IMR-90 (cell line): ENCODE measurements at regions not wholly inside any gene's neighbourhood (a gene's known extent, or its start where the extent isn't known, plus 50 kb on each side); places are given as distances from the start of the nearest gene placed in this dataset.

ENCODE experiments used
- ATAC-seq: fragments of 200-7000 bp; cut with Tn5 transposase; 2 replicates; pipeline ENCODE4 v1.9.1; 2020; ENCODE audit warnings: low read depth, mild to moderate bottlenecking, moderate library complexity
- BruUV-seq: library from RNA; stranded (reverse); fragments of 400-500 nt; replicated peaks from 2 replicates; lab custom pipeline; 2021; lab: Mats Ljungman, UMichigan
- CTCF ChIA-PET: fragments of 300-600 bp; formaldehyde crosslinking; extraction: SDS; loops from one replicate; lab custom pipeline; 2021; ENCODE audit warnings: antibody characterized with exemption; lab: Yijun Ruan, JAX
- POLR2A ChIA-PET: fragments of 300-600 bp; sonication (Branson Sonifier 250); formaldehyde crosslinking; loops from one replicate; lab custom pipeline; 2022; ENCODE audit warnings: antibody characterized with exemption; ENCODE audit not compliant: unreplicated experiment; lab: Charles Lee
- DNase-seq: peaks from one replicate; pipeline ENCODE4 v3.0.0; 2013
- H2AFZ ChIP-seq: replicated peaks from 2 replicates; pipeline ENCODE3; 2013; ENCODE audit warnings: low read length, mild to moderate bottlenecking; ENCODE audit not compliant: poor library complexity
- H2AK5ac ChIP-seq: 2 replicates; pipeline ENCODE4 v1.6.1; 2013; ENCODE audit warnings: low read depth, low read length, inconsistent platforms
- H2AK9ac ChIP-seq: replicated peaks from 2 replicates; pipeline ENCODE3; 2013; ENCODE audit warnings: mild to moderate bottlenecking, low read depth, low read length, moderate library complexity; ENCODE audit not compliant: poor library complexity
- H2BK120ac ChIP-seq: 2 replicates; pipeline ENCODE4 v1.6.1; 2013; ENCODE audit warnings: low read depth, low read length, inconsistent platforms
- H2BK15ac ChIP-seq: 3 replicates; pipeline ENCODE4 v1.6.1; 2013; ENCODE audit warnings: low read depth, low read length, inconsistent platforms
- H2BK20ac ChIP-seq: 2 replicates; pipeline ENCODE4 v1.6.1; 2013; ENCODE audit warnings: low read depth, mild to moderate bottlenecking, inconsistent platforms, low read length, moderate library complexity
- H2BK5ac ChIP-seq: 2 replicates; pipeline ENCODE4 v1.6.1; 2013; ENCODE audit warnings: mild to moderate bottlenecking, low read depth, low read length, inconsistent platforms; ENCODE audit not compliant: poor library complexity, severe bottlenecking
- H3K14ac ChIP-seq: replicated peaks from 2 replicates; pipeline ENCODE4 v1.6.1; 2013; ENCODE audit warnings: low read depth, low read length, inconsistent platforms
- H3K18ac ChIP-seq: 2 replicates; pipeline ENCODE4 v1.6.1; 2013; ENCODE audit warnings: low read depth, low read length, control low read depth
- H3K23ac ChIP-seq: 2 replicates; pipeline ENCODE4 v1.6.1; 2013; ENCODE audit warnings: low read depth, low read length, inconsistent platforms
- H3K27ac ChIP-seq: 2 replicates; pipeline ENCODE4 v1.5.1; 2013; ENCODE audit warnings: mild to moderate bottlenecking, control low read depth, low read length; ENCODE audit not compliant: insufficient read depth
- H3K27me3 ChIP-seq: 2 replicates; pipeline ENCODE4 v1.6.1; 2013; ENCODE audit warnings: low read length; ENCODE audit not compliant: control insufficient read depth, insufficient read depth
- H3K36me3 ChIP-seq: 2 replicates; pipeline ENCODE4 v1.6.1; 2013; ENCODE audit warnings: low read length, mixed read lengths; ENCODE audit not compliant: control insufficient read depth, insufficient read depth
- H3K4ac ChIP-seq: 2 replicates; pipeline ENCODE4 v1.6.1; 2013; ENCODE audit warnings: low read depth, low read length, inconsistent platforms
- H3K4me1 ChIP-seq: 2 replicates; pipeline ENCODE4 v1.6.1; 2013; ENCODE audit warnings: low read length, mixed read lengths; ENCODE audit not compliant: control insufficient read depth, insufficient read depth
- H3K4me2 ChIP-seq: 2 replicates; pipeline ENCODE4 v1.6.1; 2013; ENCODE audit warnings: low read depth, mild to moderate bottlenecking, control low read depth, low read length, moderate library complexity
- H3K4me3 ChIP-seq: 2 replicates; pipeline ENCODE4 v1.5.1; 2013; ENCODE audit warnings: low read depth, mild to moderate bottlenecking, control low read depth, low read length, moderate library complexity; ENCODE audit not compliant: insufficient read depth
- H3K56ac ChIP-seq: 2 replicates; pipeline ENCODE4 v1.6.1; 2013; ENCODE audit warnings: low read length, inconsistent platforms; ENCODE audit not compliant: insufficient read depth; ENCODE audit errors: extremely low read depth
- H3K79me1 ChIP-seq, 2 experiments: 2 replicates each; pipeline ENCODE4 v1.6.1; 2013; ENCODE audit warnings: low read length in 2 of 2, inconsistent platforms in 1 of 2, low read depth in 1 of 2
- H3K9ac ChIP-seq: 2 replicates; pipeline ENCODE4 v1.6.1; 2013; ENCODE audit warnings: low read depth, low read length, control low read depth
- H3K9me1 ChIP-seq: 2 replicates; pipeline ENCODE4 v1.6.1; 2013; ENCODE audit warnings: low read length, inconsistent platforms; ENCODE audit not compliant: insufficient read depth
- H3K9me3 ChIP-seq: 2 replicates; pipeline ENCODE4 v1.6.1; 2013; ENCODE audit warnings: low read length; ENCODE audit not compliant: control insufficient read depth, insufficient read depth
- H4K20me1 ChIP-seq: 2 replicates; pipeline ENCODE4 v1.6.1; 2013; ENCODE audit warnings: low read length, inconsistent platforms; ENCODE audit not compliant: insufficient read depth
- H4K5ac ChIP-seq: 2 replicates; pipeline ENCODE4 v1.6.1; 2013; ENCODE audit warnings: mild to moderate bottlenecking, low read depth, low read length, control low read depth
- H4K8ac ChIP-seq, 2 experiments: 2 replicates each; pipeline ENCODE4 v1.6.1; 2013; ENCODE audit warnings: low read depth in 2 of 2, low read length in 2 of 2, control low read depth in 1 of 2, inconsistent platforms in 1 of 2
- H4K91ac ChIP-seq: 2 replicates; pipeline ENCODE4 v1.6.1; 2013; ENCODE audit warnings: low read depth, low read length, inconsistent platforms; ENCODE audit not compliant: insufficient read depth
- BHLHE40 ChIP-seq: fragments of 150-350 bp; IDR thresholded peaks from 2 replicates; pipeline ENCODE4 v1.6.1; 2016; ENCODE audit warnings: mild to moderate bottlenecking, low read depth, low read length
- CEBPB ChIP-seq: IDR thresholded peaks from 2 replicates; pipeline ENCODE4 v1.6.1; 2012; ENCODE audit warnings: low read depth, low read length, improper control_type of control experiment
- CTCF ChIP-seq: conservative IDR thresholded peaks from 2 replicates; pipeline ENCODE4 v1.5.1; 2012; ENCODE audit warnings: mild to moderate bottlenecking, low read depth, low read length, improper control_type of control experiment
- FOS ChIP-seq: fragments of 150-350 bp; IDR thresholded peaks from 2 replicates; pipeline ENCODE4 v1.6.1; 2016; ENCODE audit warnings: low read depth, low read length
- MAFK ChIP-seq: IDR thresholded peaks from 2 replicates; pipeline ENCODE4 v1.6.1; 2012; ENCODE audit warnings: low read depth, low read length, improper control_type of control experiment
- MAZ ChIP-seq: IDR thresholded peaks from 2 replicates; pipeline ENCODE4 v1.6.1; 2012; ENCODE audit warnings: low read depth, mild to moderate bottlenecking, low read length, improper control_type of control experiment, moderate library complexity, borderline replicate concordance
- MXI1 ChIP-seq: IDR thresholded peaks from 2 replicates; pipeline ENCODE4 v1.6.1; 2012; ENCODE audit warnings: low read depth, mild to moderate bottlenecking, low read length, moderate library complexity, borderline replicate concordance
- NFE2L2 ChIP-seq: fragments of 150-350 bp; IDR thresholded peaks from 2 replicates; pipeline ENCODE4 v1.6.1; 2016; ENCODE audit warnings: low read depth, mild to moderate bottlenecking, low read length
- RAD21 ChIP-seq: IDR thresholded peaks from 2 replicates; pipeline ENCODE4 v1.6.1; 2012; ENCODE audit warnings: low read length, improper control_type of control experiment
- RCOR1 ChIP-seq: IDR thresholded peaks from 2 replicates; pipeline ENCODE4 v1.6.1; 2012; ENCODE audit warnings: mild to moderate bottlenecking, low read length, improper control_type of control experiment; ENCODE audit not compliant: insufficient replicate concordance
- RFX5 ChIP-seq: IDR thresholded peaks from 2 replicates; pipeline ENCODE4 v1.8.0; 2012; ENCODE audit warnings: low read depth, mild to moderate bottlenecking, low read length, moderate library complexity
- SMC3 ChIP-seq: fragments of 150-350 bp; IDR thresholded peaks from 2 replicates; pipeline ENCODE4 v1.6.1; 2016; ENCODE audit warnings: low read depth, mild to moderate bottlenecking, antibody characterized with exemption, low read length, moderate library complexity
- USF2 ChIP-seq: fragments of 150-350 bp; IDR thresholded peaks from 2 replicates; pipeline ENCODE4 v1.6.1; 2017; ENCODE audit warnings: mild to moderate bottlenecking, antibody characterized with exemption, low read length, low read depth
- WGBS, 2 experiments: methylation state at CpG; one replicate each; pipeline versions ENCODE4 v1.1.5 to v1.1.7; 2013; ENCODE audit warnings: missing lambda C conversion rate in 2 of 2; ENCODE audit not compliant: insufficient read length in 1 of 2; ENCODE audit errors: extremely low coverage in 2 of 2; 5-methylcytosine and 5-hydroxymethylcytosine counted together
- dilution Hi-C: fragments of 300-500 bp; cut with HindIII; formaldehyde crosslinking; loops from one replicate; pipeline ENCODE4 v1.14.3; 2018; ENCODE audit warnings: low sequenced_read_pairs; ENCODE audit not compliant: unreplicated experiment
- in situ Hi-C: fragments of 300-500 bp; cut with MboI; formaldehyde crosslinking; loops from 3 replicates; pipeline ENCODE4 v1.14.3; 2019; ENCODE audit warnings: low sequenced_read_pairs, inconsistent platforms, mixed read lengths
- intact Hi-C: fragments of 100-400 bp; cut with micrococcal nuclease; formaldehyde crosslinking; loops from 2 replicates; pipeline ENCODE4 v1.10.0; 2022

DNA sequence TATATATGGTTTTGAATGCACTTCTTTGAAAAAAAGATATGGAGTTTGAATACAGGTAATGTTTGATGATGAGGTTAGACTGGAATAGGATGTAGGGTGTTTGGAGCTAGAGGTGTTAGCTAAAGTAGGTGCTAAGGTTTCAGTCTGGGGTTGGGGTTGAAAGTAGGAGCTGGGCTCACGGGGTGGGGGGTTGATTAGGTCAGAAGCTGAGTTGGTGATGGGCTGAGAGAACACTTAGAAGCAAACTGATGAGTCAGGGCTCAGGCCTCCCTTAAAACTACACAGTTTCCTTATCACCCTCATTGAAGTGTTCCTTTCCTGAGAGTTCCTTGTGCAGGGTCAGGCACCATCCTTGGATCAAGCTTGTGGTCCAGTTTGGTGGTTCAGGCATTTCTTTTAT, 308.8 kb upstream of the ADAMTS16 start:
- no peak overlapping the region for H4K5ac ChIP-seq
- intact Hi-C loops, result no loop called here
- H3K14ac ChIP-seq, result no peak overlapping the region
- peaks cover 16% of the 10 kb centered on the region for H3K9me3 ChIP-seq
- TF ChIP-seq RFX5, result no peak
- no peak for TF ChIP-seq NFE2L2
- TF ChIP-seq USF2, result no peak
- TF ChIP-seq SMC3, result no peak
- no peak for TF ChIP-seq MAFK
- TF ChIP-seq RAD21, result no peak
- TF ChIP-seq FOS, result no peak
- no peak for TF ChIP-seq RCOR1
- TF ChIP-seq MXI1, result no peak
- no peak for TF ChIP-seq MAZ
- no peak for TF ChIP-seq CTCF
- TF ChIP-seq CEBPB, result no peak
- no peak for TF ChIP-seq BHLHE40
- DNase-seq (no peak), ATAC-seq (no peak)
- no peaks in the 10 kb centered on the region for H3K79me1 ChIP-seq
- H3K4me2 ChIP-seq, result no peak overlapping the region
- no peak overlapping the region for H4K91ac ChIP-seq
- CTCF ChIA-PET, result interaction anchor here (0.6 kb wide), 1 partner anchor 1736 kb away, joined by 4 read pairs; no protein-coding TSS in a partner anchor
- H3K27me3 ChIP-seq, result no peaks in the 10 kb centered on the region
- no peak overlapping the region for H3K4me3 ChIP-seq
- H2AFZ ChIP-seq, result no peak overlapping the region
- no peaks in the 10 kb centered on the region for H3K4me1 ChIP-seq
- H3K23ac ChIP-seq, result no peak overlapping the region
- H3K9ac ChIP-seq, result no peak overlapping the region
- no peak overlapping the region for H3K27ac ChIP-seq
- no peak overlapping the region for H2AK5ac ChIP-seq
- H2BK5ac ChIP-seq, result no peak overlapping the region
- no CpG with 5 or more reads among the region's 1 CpG for WGBS, 2 experiments
- H4K20me1 ChIP-seq, result no peaks in the 10 kb centered on the region
- no peak overlapping the region for H2BK20ac ChIP-seq
- H3K9me1 ChIP-seq, result no peaks in the 10 kb centered on the region
- no peak overlapping the region for H3K56ac ChIP-seq
- H2BK120ac ChIP-seq, result no peak overlapping the region
- dilution Hi-C loops, result no loop called here
- H3K18ac ChIP-seq, result no peak overlapping the region
- no peak overlapping the region for H2BK15ac ChIP-seq
- H4K8ac ChIP-seq, result no peak overlapping the region
- no TSS peak for BruUV-seq
- in situ Hi-C loops, result no loop called here
- H2AK9ac ChIP-seq, result no peak overlapping the region
- no peaks in the 10 kb centered on the region for H3K36me3 ChIP-seq
- H3K4ac ChIP-seq, result no peak overlapping the region
- POLR2A ChIA-PET, result no interaction called here
